Occipital lobe (tissue), 1 donor: ENCODE measurements at regions not wholly inside any gene's neighbourhood (a gene's known extent, or its start where the extent isn't known, plus 50 kb on each side); places are given as distances from the start of the nearest gene placed in this dataset.
"Not testable (repeated sequence)": the region's sequence is repeated elsewhere in the genome, so short reads cannot be mapped to it uniquely, and the experiment has no call there.

ENCODE experiments used
- DNase-seq: peaks from one replicate; lab custom pipeline; 2025; lab: John Stamatoyannopoulos, UW

DNA sequence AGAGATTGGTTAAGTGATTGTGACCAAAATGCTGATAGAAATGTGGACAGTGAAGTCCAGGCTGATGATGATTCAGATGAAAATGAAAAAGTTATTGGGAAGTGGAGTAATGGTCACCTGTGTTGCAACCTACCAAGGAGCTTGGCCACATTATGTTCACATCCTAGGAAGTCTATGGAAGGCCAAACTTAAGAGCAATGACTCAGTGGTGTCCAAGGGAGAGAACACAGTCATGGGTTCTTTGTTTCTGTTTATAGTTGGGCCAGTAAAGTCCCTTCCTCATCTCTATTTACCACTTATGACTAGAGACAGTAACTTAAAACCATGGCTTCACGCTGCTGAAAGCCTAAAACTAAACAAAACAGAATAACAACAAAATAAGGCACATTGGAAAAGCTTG is 555.3 kb upstream of the DAB2 start:
- DNase-seq, result no peak

DNA sequence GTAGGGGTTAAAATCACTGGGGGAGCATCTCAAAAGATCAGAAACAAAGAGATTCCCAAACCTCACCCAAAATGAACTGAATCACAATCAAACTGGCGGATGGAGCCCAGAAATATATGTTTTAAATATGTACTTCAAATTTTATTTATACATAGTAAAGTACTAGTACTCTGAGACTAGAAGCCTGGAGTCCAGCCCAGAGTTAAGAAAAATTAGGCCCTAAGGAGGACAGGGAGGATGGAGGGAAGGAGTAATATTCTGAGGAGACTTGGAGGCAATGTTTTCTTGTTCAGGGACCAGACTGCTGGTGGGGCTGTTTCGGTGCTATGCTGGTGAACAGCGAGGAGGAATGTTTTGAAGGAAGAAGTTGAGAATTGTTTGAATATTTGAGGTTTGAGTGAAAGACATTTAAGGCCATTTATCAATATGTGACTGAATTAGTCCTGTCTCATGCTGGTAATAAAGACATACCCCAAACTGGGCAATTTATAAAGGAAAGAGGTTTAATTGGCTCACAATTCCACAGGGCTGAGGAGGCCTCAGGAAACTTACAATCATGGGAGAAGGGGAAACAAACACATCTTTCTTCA is 552.4 kb upstream of the DAB2 start:
- DNase-seq, result no peak

DNA sequence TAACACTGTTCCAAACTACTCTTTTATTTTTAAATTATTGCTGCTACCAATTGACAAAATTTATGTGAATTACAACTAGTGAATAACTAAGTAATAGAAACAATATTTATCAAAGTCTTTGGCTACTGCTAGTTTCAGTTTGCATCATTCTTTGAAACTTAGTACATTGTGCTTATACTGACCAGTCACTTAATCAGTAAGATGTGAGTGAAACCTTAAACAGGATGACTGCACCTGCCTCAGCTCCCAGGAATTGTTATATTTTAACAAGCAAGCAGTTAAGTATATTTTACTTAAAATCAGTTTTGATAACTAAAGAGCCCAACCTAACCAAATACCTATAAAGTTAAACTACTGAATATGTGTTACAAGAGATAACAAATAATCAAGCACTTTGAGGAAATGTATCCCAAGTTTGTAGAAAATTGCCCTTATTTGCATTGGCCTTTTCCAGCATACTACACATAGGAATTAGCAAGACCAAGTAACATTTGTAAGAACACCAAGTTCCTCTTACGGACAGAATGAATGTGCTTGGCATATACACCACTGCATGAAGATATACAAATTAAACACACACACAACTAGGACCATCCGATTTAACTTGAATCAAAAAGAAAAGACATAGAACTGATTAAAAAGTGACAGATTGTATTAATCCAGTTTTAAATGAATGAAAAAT is 545.5 kb upstream of the DAB2 start:
- no peak for DNase-seq

DNA sequence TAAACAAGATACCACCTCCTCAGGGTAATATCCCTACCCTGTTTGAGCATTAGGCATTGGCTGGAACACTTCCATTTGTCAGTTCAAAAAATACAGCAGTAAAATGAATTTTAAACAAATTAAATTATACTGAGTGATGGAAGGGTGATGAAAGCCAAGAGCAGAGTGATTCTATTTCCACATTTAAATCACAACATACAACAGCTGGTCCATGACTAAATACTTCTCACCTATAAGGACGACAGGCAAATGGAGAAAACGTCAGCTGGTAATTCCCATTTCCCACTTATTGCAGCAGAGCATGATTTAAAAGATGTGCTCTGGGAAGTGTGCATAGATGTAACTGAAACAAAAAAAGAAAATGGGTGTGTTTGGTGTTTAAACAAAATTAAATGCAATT is 543.6 kb upstream of the DAB2 start:
- no peak for DNase-seq

DNA sequence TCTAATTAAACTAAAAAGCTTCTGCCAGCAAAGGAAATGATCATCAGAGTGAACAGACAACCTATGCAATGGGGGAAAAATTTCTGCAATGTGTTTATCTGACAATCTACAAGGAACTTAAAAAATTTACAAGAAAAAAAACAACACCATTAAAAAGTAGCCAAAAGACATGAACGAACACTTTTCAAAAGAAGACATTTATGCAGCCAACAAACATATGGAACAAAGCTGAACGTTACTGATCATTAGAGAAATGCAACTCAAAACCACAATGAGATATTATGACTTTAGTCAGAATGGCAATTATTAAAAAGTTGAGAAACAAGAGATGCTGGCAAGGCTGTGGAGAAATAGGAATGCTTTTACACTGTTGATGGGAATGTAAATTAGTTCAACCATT is 530.4 kb upstream of the DAB2 start:
- DNase-seq, result no peak

DNA sequence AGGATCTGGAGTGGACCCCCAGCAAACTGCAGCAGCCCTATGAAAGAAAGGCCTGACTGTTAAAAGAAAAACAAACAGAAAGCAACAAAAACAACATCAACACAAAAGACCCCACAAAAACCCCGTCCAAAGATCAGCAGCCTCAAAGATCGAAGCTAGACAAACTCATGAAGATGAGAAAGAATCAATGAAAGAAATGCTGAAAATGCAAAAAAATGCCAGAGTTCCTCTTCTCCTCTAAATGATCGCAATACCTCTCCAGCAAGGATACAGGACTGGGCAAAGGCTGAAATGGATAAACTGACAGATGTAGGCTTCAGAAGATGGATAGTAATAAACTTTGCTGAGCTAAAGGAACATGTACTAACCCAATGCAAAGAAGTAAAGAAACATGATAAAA is 526.3 kb upstream of the DAB2 start:
- no peak for DNase-seq

DNA sequence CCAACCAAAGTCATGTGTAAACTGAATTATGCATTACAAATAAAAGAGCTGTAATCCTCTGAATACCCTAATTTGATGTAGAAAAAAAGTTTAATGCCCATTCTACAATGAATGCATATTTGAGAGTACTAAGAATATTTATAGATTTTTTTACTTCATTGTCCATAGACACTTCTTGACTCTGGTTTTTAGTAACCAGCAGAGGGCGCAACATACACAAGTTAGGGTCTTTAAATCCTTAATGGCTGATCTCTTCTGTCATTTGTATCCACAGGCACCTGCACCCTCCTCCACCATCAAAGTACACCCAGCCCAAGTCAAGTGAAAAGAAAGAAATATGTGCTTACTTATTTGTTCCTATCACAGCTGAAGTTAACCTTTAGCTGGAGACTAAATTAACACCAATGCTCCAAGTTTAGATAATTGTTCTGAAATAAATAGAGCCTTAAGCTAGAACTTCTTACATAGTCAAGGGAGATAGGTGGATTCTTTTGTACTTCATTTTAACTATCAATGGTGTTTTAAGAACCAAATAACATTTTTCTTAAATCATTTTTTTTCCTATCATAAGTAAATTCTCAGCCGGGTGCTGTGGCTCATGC is 524.2 kb upstream of the DAB2 start:
- no peak for DNase-seq

DNA sequence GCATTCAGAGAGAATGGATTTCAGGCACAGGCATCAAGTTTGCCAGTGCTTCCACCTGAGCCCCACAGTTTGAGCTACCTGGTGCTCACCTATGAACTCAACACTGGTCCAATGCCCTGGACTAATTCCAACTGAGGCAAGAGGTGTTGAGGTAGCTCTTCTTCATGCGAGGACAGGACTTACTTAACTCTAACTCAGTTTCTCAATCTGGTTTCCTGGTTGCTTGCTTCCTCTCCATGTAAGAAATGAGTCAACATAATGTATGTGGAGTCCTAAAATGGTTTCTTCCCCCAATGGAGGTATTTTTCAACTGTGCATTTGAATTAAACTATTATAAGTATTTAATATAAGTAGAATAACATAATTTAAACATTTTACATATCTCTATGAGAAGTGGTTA is 523.6 kb upstream of the DAB2 start:
- DNase-seq, result no peak

DNA sequence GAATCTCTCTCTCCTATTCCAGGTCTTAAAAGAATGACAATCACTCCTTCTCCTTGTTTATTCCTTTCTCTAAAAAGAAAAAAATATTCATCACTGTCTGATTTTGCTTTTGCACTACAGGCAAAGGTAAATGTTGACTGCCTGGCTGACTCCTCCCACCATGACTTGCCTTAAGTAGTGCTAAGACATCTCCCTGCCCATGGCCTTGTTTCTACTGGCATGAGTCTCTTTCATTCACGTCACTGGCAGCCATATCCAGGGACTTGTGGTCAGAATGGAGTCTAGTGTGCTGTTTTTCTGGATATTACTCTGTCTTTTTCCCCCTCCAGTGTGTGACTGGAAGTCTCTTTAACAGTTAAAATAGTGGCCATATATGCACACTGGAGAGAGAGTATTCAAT is 522.9 kb upstream of the DAB2 start:
- no peak for DNase-seq

DNA sequence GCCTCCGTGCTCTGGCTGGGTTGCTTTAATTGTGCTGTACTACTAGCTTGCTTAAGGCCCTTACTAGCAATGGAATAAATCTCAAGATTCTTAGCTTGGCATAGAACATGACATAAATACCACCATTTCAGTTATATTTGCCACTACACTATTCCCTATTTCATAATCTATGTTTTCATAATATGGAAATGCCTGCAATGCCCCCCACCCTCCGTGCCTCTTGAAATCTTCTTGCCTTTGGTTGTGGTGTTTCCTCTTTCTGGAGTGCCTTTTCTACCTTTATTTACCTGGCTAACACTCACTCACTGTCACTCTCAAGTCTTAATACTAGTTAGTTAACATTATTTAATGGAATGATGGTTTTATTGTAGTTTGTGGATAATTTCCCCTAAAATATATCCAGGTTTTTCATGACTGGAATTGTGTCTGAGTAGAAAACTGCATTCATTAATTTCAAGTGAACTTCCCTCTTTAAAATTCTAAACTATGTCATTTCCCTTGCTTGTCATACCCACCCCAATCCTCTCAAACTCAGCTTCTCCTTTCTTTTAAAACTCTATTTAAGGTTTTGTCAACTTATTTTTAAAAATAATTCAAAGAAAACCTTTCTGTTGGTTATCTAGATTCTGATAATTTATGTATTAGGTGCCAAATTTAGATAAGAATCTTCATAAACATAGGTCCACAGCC is 521.7 kb upstream of the DAB2 start:
- DNase-seq, result no peak

DNA sequence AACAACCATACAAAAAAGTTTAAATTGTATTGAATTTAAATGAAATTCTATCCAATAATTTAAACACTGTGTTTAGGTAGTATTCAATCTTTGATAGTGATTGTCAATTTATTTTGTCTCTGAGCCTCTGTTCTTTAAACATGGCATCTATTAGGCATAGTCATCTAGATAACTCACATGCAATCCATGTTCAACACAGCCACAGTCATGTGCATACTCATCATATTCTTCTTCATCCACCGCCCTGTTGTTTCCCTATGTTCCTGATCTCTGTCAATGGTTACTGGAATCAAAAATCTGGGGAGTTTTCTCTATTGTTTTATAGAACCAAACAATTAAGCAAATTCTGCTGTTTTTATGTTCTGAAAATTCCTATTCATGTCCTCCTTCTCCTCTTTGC is 521.1 kb upstream of the DAB2 start:
- no peak for DNase-seq

DNA sequence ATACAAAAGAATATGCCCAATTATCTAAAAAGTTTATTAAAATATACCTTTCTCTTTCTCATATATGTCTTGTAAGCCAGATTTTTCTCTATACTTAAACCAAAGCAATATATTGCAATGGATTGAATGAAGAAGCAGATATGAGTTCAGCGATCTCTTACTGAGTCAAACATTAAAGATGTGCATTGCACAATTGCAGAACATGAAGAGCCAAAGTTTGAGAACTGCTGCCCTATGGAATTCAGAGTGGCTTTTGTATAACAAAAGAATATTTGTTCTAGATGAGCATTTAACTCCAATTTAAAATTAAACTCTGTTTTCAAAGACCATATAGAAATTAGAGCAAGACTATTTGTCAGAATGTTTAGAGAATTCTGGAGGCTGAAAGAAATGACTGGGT is 519.0 kb upstream of the DAB2 start:
- DNase-seq, result no peak

DNA sequence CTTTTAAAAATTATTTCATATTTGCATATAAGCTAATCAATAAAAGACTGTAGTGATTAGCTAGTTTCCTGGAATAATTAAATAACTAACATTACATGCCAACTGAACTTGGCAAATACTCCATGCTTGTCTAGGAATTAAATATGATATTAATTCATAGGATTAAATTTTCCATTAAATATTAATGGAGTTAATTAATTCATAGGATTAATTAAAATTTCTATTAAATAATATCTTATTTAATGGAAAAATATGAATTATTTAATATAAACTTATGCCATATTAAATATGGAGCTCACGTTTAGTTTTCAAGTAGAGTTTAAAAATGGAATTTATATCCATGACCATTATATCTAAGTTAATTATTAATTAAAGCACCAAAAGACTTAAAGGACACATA is 517.8 kb upstream of the DAB2 start:
- no peak for DNase-seq

DNA sequence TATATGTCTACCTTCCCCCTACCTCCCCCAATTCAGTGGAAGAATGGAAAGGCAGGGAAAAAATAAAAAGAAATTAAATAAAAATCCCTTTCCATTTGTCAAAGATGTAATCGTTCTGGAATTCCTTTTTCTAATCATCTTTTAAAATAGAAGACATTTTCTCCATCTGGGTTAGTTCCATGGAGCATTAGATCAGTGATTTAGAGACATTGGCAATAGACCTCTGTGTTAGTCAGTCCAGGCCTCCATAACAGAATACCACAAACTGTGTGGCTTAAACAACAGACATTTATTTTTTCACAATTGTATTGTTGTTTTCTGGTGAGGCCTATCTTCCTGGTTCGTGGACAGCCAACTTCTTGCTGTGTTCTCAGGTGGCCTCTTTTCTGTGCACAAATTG is 516.6 kb upstream of the DAB2 start:
- no peak for DNase-seq

DNA sequence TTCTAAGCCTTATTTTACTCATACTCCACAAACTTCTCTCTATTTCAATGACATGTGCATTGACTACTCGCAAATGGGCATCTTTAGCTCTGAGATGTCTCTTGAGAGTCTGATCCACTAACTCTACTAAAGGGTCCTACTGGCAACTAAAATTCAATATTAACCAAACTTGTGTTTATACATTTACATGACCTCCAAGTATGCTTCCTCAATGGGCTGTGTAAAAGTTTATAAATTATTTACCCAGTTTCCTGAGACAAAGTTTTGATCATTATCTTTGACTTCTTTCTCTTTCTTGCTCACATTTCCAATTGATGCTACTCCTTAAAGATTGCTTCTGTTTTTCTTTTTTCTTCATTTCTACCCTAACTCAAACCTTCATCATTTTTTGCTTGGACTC is 510.1 kb upstream of the DAB2 start:
- no peak for DNase-seq

DNA sequence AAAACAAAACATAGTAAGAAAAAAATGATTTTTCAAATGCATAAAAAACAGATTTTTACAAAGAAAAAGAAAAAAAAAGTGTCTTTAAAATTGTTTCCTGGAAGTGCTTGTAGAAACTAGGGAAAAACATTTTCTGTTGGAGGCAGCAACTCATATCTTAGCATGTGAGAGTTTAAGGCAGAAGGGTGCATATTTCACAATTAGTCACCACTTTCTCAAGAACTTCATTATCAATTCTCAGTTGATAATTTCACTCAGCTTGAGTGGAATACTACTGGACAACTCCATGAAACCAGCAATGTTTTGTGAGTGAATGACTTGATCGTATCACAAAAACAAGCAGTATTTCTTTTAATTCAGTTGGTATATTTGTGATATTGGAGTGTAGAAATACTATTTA is 508.3 kb upstream of the DAB2 start:
- no peak for DNase-seq

DNA sequence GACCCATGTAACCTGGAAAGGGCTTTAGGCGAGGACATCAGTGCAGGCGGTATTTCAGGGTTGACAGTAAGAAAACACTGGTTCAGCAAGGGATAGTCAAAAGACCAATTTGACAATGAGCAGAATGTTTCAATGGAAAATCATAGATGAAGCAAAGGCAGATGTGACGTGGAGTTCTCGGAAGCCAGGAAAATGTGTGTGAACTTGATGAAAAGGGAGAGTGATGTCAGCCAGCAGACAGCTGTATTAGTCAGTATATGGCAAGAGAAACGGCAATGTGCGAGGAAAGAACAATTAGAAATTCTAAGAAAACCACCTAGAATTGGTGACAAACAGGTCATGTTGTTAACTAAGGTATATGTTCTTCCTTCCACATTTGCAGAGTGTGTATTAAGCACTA is 503.9 kb upstream of the DAB2 start:
- DNase-seq, result no peak

DNA sequence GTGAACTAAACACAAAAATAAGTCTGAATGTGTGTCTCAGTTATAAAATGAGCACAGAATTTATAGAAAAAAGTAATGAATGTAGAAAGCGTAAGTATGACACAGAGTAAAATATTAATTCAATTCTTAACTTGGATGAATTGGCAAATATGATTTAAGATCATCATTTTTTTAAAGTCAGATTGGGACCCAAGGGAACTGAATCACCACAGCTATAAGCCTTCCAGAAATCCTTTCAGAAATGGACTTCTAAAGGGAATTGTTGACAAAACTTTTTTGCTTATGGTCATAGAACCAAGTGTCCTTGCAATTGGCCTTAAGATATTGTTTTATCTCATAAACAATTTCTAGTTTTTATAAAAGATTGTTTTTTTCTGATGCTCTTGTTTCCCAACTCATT is 495.1 kb upstream of the DAB2 start:
- no peak for DNase-seq

DNA sequence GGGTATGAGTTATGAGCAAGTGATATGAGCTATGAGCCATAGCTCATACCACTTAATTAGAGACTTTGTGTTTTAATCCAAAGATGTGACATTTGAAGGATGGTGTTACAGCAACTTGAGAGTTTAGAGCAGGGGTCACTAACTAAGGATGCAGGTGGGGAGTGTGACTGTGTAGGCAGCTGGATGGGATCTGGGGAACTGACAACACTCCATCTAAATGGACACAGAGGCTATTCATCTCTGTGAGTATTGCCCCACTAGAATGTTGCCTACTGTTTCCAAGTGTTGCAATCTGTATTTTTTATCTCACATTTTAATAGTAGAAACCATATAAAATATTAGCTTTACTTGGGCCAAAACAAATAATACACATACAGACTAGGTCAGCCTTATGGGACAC is 488.1 kb upstream of the DAB2 start:
- no peak for DNase-seq

DNA sequence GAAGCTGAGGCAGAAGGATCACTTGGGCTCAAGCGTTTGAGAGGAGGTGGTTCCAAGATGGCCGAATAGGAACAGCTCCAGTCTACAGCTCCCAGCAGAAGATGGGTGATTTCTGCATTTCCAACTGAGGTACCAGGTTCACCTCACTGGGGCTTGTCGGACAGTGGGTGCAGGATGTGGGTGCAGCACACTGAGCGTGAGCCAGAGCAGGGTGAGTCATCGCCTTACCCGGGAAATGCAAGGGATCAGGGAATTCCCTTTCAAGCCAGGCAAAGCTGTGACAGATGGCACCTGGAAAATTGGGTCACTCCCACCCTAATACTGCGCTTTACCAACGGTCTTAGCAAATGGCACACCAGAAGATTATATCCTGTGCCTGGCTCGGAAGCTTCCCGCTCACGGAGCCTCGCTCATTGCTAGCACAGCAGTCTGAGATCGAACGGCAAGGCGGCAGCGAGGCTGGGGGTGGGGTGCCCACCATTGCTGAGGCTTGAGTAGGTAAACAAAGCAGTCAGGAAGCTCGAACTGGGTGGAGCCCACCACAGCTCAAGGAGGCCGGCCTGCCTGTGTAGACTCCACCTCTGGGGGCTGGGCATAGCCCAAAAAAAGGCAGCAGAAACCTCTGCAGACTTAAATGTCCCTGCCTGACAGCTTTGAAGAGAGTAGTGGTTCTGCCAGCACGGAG is 482.6 kb upstream of the DAB2 start:
- DNase-seq, result not testable (repeated sequence)

DNA sequence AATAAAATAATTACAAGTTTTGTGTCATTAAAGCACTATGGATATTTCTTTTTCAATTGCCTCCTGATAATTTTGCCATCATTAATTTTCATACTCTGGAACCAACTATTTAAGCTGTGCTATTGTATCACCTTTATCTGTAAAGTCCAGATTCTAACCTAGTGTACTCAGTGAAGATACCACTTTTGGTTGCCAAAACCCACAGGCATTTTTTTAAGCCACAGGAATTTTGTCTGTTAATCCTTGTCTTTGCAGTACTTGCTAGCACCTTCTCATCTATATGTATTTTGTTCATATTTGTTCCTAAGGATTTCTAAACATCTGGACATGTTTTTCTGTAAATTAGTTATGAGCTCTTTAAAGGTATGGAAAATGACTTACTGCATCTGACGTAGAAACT is 481.4 kb upstream of the DAB2 start:
- no peak for DNase-seq

DNA sequence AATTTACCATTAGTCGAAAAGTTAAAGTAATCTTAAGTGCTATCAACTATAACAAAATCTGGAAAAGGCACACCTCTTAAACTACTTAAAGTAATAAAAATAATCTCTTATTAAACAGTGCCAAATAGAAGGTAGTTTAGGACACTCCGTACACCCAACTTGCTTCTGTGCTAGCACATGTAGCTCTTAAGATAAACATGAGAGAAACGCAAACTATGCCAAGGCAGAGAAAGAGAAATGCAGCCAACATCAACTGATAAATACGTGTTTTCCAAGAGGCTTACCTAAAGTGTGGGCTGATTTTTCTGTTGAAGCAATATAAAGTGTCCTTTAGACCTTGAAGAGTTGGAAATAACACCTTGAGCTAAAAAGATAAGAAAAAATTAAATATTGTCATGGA is 480.6 kb upstream of the DAB2 start:
- no peak for DNase-seq
